ENCODE measurements at regions not wholly inside any gene's neighbourhood (a gene's known extent, or its start where the extent isn't known, plus 50 kb on each side); places are given as distances from the start of the nearest gene placed in this dataset.

DNA sequence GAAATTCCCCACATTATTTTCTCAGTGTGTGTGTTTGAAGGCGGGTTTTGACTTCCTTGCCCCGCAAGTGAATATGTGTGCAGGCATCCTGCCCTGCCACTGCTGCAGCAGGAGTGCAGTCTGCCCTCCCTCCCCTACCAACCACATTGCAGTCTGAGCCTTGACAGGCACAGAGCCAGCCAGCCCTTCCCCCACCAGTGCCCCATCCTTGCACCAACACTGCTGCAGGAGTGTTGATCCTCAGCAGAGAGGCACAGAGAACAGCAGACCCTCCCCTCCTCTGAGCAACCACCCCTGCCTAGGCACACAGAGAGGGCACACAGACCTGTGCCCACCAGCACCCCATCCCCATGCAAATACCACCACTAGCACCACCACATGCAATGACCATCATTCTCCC, 683.0 kb upstream of the PKDCC start:
- TF ChIP-seq, protein P1, sequence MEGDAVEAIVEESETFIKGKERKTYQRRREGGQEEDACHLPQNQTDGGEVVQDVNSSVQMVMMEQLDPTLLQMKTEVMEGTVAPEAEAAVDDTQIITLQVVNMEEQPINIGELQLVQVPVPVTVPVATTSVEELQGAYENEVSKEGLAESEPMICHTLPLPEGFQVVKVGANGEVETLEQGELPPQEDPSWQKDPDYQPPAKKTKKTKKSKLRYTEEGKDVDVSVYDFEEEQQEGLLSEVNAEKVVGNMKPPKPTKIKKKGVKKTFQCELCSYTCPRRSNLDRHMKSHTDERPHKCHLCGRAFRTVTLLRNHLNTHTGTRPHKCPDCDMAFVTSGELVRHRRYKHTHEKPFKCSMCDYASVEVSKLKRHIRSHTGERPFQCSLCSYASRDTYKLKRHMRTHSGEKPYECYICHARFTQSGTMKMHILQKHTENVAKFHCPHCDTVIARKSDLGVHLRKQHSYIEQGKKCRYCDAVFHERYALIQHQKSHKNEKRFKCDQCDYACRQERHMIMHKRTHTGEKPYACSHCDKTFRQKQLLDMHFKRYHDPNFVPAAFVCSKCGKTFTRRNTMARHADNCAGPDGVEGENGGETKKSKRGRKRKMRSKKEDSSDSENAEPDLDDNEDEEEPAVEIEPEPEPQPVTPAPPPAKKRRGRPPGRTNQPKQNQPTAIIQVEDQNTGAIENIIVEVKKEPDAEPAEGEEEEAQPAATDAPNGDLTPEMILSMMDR (conservative IDR thresholded peaks at IDR 0.05; ENCODE audit: low read depth, low read length) = no peak
- H3K4me3 ChIP-seq (ENCODE audit: low read depth, low read length) = no peak overlapping the region

DNA sequence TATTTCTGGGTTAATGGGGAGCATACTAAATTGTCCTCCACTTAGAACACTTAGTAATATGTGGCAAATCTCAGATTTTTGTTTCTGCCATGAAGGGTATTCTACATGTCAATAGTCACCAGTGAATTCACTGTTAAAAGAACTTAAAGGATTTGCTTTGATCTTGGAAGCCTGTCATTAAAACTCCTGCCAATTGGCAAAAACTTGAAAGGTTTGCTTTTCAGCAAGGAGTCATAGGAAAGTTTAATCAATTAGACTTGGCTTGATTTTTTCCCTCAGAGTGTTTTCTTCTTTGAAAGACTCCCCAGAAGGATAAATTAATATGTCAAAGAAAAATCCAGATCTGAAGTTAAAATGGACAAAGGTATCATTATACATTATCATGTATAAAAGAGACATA, 671.9 kb upstream of the PKDCC start:
- no peak for DNase-seq (ENCODE audit: low read depth)
- no peak overlapping the region for H3K4me3 ChIP-seq (ENCODE audit: low read depth, low read length)

More for the DNA sequence above, 683.0 kb upstream of the PKDCC start:
- no peak for DNase-seq (ENCODE audit: low read depth)

DNA sequence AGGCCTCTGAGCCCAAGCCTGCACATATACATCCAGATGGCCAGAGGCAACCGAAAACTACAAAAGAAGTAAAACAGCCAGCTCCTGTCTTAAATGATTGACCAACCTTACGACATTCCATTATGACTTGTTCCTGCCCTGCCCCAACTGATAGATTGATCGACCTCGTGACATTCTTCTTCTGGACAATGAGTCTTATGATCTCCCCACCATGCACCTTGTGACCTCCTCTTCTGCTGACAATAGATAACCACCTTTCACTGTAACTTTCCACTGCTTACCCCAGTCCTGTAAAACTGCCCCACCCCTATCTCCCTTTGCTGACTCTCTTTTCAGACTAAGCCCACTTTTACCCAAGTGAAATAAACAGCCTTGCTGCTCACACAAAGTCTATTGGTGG, 670.0 kb upstream of the PKDCC start:
- TF ChIP-seq, protein P1 (conservative IDR thresholded peaks at IDR 0.05; ENCODE audit: low read depth, low read length) = no peak
- no peak for DNase-seq (ENCODE audit: low read depth)
- H3K4me3 ChIP-seq (ENCODE audit: low read depth, low read length) = no peak overlapping the region

More for the DNA sequence above, 671.9 kb upstream of the PKDCC start:
- TF ChIP-seq, protein P1 (conservative IDR thresholded peaks at IDR 0.05; ENCODE audit: low read depth, low read length) = no peak

DNA sequence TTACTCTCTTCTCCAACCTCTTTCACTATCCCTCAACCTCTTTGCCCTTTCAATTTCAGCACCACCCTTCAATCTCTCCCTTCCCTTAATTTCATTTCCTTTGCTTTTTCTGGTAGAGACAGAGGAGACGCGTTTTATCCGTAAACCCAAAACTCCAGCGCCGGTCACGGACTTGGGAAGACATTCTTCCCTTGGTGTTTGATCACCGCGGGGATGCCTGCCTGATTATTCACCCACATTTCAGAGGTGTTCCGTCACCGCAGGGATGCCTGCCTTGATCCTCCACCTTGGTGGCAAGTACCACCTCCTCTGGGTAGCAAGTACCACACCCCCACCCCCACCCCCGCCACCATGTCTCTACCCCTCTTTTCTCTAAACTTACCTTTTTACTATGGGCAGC, 669.4 kb upstream of the PKDCC start:
- no peak overlapping the region for H3K4me3 ChIP-seq (ENCODE audit: low read depth, low read length)
- no peak for DNase-seq (ENCODE audit: low read depth)

DNA sequence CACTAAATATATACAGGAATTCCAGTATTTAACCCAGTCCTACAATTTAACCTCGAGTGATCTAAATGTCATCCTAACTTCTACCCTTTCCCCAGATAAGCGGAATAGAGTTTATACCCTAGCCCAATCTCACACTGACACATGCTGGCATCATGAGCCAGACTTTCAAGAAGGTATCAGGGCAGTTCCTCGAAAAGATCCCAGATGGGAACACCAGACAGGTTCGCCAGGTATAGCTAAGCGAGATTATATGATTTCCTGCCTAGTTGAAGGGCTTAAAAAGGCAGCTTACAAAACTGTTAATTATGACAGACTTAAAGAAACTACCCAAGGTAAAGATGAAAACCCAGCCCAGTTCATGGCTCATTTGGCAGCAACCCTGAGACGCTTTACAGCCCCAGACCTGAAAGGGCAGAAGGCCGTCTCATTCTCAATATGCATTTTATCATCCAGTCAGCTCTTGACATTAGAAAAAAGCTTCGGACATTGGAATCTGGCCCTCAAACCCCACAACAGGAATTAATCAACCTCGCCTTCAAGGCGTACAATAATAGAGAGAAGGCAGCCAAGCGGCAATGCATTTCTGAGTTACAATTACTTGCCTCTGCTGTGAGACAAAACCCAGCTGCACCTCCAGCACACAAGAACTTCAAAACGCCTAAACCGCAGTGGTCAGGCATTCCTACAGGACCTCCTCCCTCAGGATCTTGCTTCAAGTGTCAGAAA, 668.2 kb upstream of the PKDCC start:
- H3K4me3 ChIP-seq (ENCODE audit: low read depth, low read length) = no peak overlapping the region
- DNase-seq (ENCODE audit: low read depth) = no peak
- TF ChIP-seq, protein P1 (conservative IDR thresholded peaks at IDR 0.05; ENCODE audit: low read depth, low read length) = no peak

More for the DNA sequence above, 669.4 kb upstream of the PKDCC start:
- TF ChIP-seq, protein P1 (conservative IDR thresholded peaks at IDR 0.05; ENCODE audit: low read depth, low read length) = no peak

DNA sequence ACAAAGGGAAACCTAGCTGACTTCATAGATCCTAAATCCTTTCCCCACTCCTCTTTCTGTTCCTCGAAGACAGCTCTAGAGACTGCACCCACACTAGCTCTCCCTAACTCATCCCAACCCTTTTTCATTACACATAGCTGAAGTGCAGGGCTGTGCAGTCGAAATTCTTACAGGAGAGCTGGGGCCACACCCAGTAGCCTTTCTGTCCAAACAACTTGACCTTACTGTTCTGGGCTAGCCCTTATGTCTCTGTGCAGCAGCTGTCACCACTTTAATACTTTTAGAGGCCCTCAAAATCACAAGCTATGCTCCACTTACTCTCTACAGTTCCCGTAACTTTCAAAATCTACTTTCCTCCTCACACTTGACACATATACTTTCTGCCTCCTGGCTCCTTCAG, 666.1 kb upstream of the PKDCC start:
- no peak for DNase-seq (ENCODE audit: low read depth)
- TF ChIP-seq, protein P1 (conservative IDR thresholded peaks at IDR 0.05; ENCODE audit: low read depth, low read length) = no peak
- no peak overlapping the region for H3K4me3 ChIP-seq (ENCODE audit: low read depth, low read length)

DNA sequence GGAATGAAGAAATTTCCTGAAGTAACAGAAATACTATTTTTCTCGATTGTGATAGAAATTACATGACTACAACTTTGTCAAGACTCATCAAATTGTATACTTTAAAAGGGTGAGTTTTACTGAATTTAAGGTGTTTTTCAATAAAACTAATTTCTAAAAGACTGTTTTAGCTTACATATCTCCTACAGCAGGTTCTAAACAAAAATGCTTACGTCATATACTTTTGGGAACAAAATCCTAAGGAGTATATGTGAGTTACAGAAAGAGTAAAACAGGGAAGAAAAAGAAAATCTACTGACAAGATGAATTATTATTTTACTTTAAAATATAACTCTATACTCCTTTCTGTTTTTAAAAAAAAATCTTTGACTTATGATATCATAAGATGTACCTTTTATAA, 660.3 kb upstream of the PKDCC start:
- TF ChIP-seq, protein P1 (conservative IDR thresholded peaks at IDR 0.05; ENCODE audit: low read depth, low read length) = no peak
- no peak for DNase-seq (ENCODE audit: low read depth)

More for the DNA sequence above, 660.3 kb upstream of the PKDCC start:
- no peak overlapping the region for H3K4me3 ChIP-seq (ENCODE audit: low read depth, low read length)
